ENCODE measurements at regions not wholly inside any gene's neighbourhood (a gene's known extent, or its start where the extent isn't known, plus 50 kb on each side); places are given as distances from the start of the nearest gene placed in this dataset.

GRCh38 chr3:67082533-67083024 lies 84.5 kb downstream of the KBTBD8 start:
- H3K4me3 ChIP-seq (ENCODE audit: low read depth, low read length): no peak overlapping the region
- DNase-seq (ENCODE audit: low read depth, low spot score): no peak
- ChIA-PET CTCF (interaction anchor here (1.0 to 2.1 kb wide), 2 partner anchors 12 to 31 kb away, joined by 3 to 6 read pairs; no protein-coding TSS in a partner anchor), POLR2A (no interaction called here)
- TF ChIP-seq CTCF (IDR thresholded peaks at IDR 0.05; ENCODE audit: insufficient read depth, low read length, missing control alignments): no peak

- TF ChIP-seq CTCF (IDR thresholded peaks at IDR 0.05; ENCODE audit: insufficient read depth, low read length, missing control alignments): no peak
- CTCF ChIA-PET: interaction anchor here (1.2 to 2.1 kb wide), 2 partner anchors 30 to 1810 kb away, joined by 4 to 6 read pairs; no protein-coding TSS in a partner anchor
- no peak for DNase-seq (ENCODE audit: low read depth, low spot score)
Observed at GRCh38 chr3:67083277-67083676, 85.2 kb downstream of the KBTBD8 start.

GRCh38 chr3:67087788-67088187 lies 89.7 kb downstream of the KBTBD8 start:
- POLR2A ChIA-PET: no interaction called here
- no peak overlapping the region for H3K4me3 ChIP-seq (ENCODE audit: low read depth, low read length)
- CTCF ChIA-PET: interaction anchor here (0.6 to 0.8 kb wide), 2 partner anchors 20 to 26 kb away, joined by 3 read pairs; no protein-coding TSS in a partner anchor
- DNase-seq (ENCODE audit: low read depth, low spot score): no peak
- no peak for TF ChIP-seq CTCF (IDR thresholded peaks at IDR 0.05; ENCODE audit: insufficient read depth, low read length, missing control alignments)

More at GRCh38 chr3:67083277-67083676, 85.2 kb downstream of the KBTBD8 start:
- H3K4me3 ChIP-seq (ENCODE audit: low read depth, low read length): no peak overlapping the region
- POLR2A ChIA-PET: no interaction called here

- ChIA-PET POLR2A (no interaction called here), CTCF (interaction anchor here (0.9 to 2.3 kb wide), 3 partner anchors 20 to 1785 kb away, joined by 3 to 15 read pairs (median 3); no protein-coding TSS in a partner anchor)
- no peak for TF ChIP-seq CTCF (IDR thresholded peaks at IDR 0.05; ENCODE audit: insufficient read depth, low read length, missing control alignments)
- DNase-seq (ENCODE audit: low read depth, low spot score): peak; percentile 45
- H3K4me3 ChIP-seq (ENCODE audit: low read depth, low read length): no peak overlapping the region
Observed at GRCh38 chr3:67090474-67090873, 92.4 kb downstream of the KBTBD8 start.

- no peak overlapping the region for H3K4me3 ChIP-seq (ENCODE audit: low read depth, low read length)
- ChIA-PET CTCF (interaction anchor here (0.8 to 6.3 kb wide), 3 partner anchors 16 to 20 kb away, joined by 4 to 48 read pairs (median 5); no protein-coding TSS in a partner anchor), POLR2A (no interaction called here)
- TF ChIP-seq CTCF (IDR thresholded peaks at IDR 0.05; ENCODE audit: insufficient read depth, low read length, missing control alignments): no peak
- peak; percentile 14 for DNase-seq (ENCODE audit: low read depth, low spot score)
Observed at GRCh38 chr3:67093305-67093704, 95.2 kb downstream of the KBTBD8 start.

GRCh38 chr3:67094167-67094566 lies 96.1 kb downstream of the KBTBD8 start:
- no peak for TF ChIP-seq CTCF (IDR thresholded peaks at IDR 0.05; ENCODE audit: insufficient read depth, low read length, missing control alignments)
- DNase-seq (ENCODE audit: low read depth, low spot score): no peak
- no peak overlapping the region for H3K4me3 ChIP-seq (ENCODE audit: low read depth, low read length)
- ChIA-PET POLR2A (no interaction called here), CTCF (interaction anchor here (0.8 to 6.3 kb wide), 6 partner anchors 11 to 696 kb away, joined by 3 to 48 read pairs (median 4); no protein-coding TSS in a partner anchor)
